ENCODE measurements at regions not wholly inside any gene's neighbourhood (a gene's known extent, or its start where the extent isn't known, plus 50 kb on each side); places are given as distances from the start of the nearest gene placed in this dataset.
"Not testable (repeated sequence)": the region's sequence is repeated elsewhere in the genome, so short reads cannot be mapped to it uniquely, and the experiment has no call there.

GRCh38 chr5:67731886-67732285 is 483.7 kb upstream of the PIK3R1 start:
- ChIA-PET CTCF (no interaction called here), POLR2A (no interaction called here)

DNA sequence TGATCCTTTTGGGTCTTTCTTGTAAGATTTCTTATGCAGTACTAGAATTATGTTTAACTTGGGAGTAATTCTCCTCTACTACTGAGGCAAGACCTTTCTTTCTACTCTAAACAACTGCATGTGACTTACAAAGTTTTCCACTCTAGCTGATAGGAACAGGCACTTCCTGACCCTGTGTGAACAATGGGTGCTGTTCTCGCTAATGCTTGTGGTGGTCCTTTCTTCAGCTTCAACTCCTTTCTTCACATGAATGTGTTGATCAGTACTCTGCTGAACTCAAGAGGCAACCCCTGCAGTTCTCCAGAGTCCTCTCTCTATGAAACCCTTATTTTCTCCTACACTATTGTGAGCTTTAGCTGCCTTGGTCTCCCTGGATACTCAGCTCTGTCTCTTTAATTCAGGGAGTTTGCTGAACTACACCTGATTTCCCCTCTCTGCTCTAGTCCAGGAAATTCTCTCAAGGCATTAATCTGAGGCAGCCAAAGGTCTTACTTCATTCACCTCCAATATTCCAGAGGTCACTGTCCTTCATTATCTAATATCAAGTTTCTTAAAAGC is 484.6 kb upstream of the PIK3R1 start:
- CTCF ChIA-PET: no interaction called here
- POLR2A ChIA-PET: no interaction called here

- ChIA-PET POLR2A (no interaction called here), CTCF (no interaction called here)
Observed at GRCh38 chr5:67728326-67728890, 487.1 kb upstream of the PIK3R1 start.

DNA sequence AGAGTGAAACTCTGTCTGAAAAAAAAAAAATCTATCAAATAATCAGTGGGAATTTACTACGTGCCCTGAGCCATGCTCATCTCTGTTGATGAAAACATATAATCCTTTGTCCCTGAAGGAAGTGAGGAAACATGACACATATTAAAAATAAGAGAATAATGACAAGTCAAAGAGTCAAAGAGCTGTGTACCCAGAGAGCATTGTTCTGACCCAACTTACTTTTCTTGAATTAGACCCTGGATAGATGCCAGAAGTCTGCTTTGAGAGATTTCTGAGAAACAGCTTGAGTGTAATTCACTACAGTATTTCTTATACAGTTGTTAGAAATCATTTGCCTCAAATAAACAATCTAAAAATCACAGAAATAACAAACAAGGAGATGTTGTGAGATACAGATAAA is 490.0 kb upstream of the PIK3R1 start:
- CTCF ChIA-PET: no interaction called here
- POLR2A ChIA-PET: no interaction called here

DNA sequence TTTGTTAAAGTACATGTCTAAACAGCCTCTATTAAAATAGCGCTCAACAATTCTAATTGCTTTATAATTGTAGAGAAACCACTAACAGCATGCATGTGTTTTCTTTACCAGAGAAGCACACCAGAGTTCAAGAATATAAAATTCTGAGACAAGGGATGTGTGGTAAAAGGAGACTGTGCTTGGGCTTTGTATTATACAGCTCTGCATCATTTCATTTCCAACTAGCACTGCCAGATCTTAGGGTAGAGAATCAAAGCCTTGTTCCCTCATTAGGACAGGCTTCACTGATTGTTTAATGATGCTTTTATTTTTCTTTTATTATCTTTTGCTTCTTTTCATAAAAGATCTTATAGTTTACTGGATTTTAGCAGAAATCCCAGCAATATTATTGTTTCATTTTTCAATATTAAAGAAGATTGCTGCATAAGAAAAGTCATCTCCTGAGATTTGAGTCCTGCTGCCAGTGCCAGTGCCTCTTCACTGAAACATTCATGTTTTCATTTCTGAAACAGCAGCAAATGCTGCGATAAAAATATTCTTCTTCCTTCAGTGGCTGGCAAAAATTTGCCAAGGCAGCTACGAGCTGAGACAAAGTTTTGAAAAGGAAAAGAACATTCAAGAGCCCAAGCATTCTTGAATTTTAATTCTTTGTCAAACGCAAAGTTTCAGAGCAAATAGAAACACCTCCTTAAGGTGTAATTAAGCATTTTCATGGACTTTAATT is 491.0 kb upstream of the PIK3R1 start:
- CTCF ChIA-PET: no interaction called here
- POLR2A ChIA-PET: no interaction called here

- POLR2A ChIA-PET: no interaction called here
- CTCF ChIA-PET: no interaction called here
Observed at GRCh38 chr5:67723873-67724272, 491.7 kb upstream of the PIK3R1 start.

GRCh38 chr5:67722582-67722981 is 493.0 kb upstream of the PIK3R1 start:
- POLR2A ChIA-PET, CTCF ChIA-PET: not testable (repeated sequence)

GRCh38 chr5:67720162-67720772 is 495.3 kb upstream of the PIK3R1 start:
- CTCF ChIA-PET: no interaction called here
- POLR2A ChIA-PET: no interaction called here

DNA sequence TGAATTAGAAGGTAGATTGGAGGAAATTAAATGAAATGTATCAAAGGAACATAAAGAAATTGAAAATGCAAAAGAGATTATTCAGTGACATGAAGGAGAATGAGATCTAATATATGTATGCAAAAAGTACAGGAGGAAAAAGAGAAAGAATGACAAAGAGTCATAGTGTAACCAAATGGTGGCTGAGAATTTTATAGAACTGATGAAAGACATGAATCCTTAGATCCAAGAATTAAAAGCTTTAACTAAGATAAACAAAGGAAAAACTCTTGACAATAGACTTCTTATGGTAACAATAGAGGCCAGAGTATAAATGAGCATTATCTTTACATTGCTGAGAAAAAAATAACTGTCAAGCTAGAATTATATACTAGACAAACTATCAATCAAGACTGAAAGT is 505.4 kb upstream of the CD180 start:
- CTCF ChIA-PET: no interaction called here

DNA sequence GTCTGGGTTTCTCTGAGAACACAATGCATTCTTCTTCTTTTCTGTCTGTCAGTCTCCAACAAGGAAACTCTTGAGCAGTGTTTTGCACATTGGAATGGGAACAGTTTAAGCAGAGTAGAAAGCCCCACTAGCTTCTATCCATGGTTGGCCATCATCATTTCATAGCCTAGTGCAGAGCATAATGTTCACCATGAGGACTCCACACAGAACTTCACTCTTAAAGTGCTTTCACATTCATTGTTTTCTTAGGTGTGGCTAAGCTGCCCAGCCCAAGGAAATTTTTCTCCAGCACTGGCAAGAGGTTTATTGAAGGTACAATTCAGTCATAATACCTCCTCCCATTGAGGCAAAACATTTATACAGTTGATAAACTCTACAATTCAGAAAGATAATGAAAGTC is 503.0 kb upstream of the CD180 start:
- CTCF ChIA-PET: no interaction called here
- POLR2A ChIA-PET: no interaction called here

More for the DNA sequence above, 505.4 kb upstream of the CD180 start:
- POLR2A ChIA-PET: no interaction called here

GRCh38 chr5:67696446-67696845 is 499.8 kb upstream of the CD180 start:
- POLR2A ChIA-PET: no interaction called here
- CTCF ChIA-PET: no interaction called here

DNA sequence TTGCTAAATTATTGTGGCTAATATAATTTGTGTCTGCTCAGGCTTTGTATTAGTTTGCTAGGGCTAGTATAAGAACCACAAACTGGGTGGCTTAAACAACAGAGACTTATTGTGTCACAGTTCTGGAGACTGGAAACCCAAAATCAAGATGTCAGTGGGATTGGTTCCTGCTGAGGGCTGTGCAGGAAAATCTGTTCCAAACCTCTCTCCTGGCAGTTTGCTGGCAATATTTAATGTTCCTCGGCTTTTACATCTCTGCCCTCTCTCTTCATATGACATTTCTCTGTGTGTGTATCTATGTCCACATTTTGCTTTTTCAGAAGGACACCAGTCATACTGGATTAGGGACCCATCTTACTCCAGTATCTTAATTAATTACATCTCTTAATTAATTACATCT is 498.8 kb upstream of the CD180 start:
- POLR2A ChIA-PET: no interaction called here
- CTCF ChIA-PET: no interaction called here

DNA sequence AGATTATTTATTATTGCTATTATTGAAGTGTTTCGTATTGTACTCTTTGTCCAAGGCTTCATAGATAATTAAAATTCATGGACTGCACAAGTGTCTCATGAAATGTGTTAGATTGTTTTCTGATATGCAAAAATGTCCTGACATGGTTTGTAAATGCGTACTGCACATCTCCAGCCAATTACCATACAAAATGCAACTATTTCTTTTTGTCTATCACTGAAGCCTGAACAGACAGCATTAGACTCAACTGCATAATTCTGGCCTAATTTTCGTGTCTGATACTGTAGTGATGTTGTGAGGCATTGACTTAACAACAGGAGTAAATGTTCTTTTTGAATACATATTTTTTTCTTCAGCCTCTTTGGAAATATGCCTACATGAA is 498.2 kb upstream of the CD180 start:
- ChIA-PET CTCF (no interaction called here), POLR2A (no interaction called here)

- ChIA-PET POLR2A (no interaction called here), CTCF (no interaction called here)
Observed at GRCh38 chr5:67693956-67694809, 497.6 kb upstream of the CD180 start.

DNA sequence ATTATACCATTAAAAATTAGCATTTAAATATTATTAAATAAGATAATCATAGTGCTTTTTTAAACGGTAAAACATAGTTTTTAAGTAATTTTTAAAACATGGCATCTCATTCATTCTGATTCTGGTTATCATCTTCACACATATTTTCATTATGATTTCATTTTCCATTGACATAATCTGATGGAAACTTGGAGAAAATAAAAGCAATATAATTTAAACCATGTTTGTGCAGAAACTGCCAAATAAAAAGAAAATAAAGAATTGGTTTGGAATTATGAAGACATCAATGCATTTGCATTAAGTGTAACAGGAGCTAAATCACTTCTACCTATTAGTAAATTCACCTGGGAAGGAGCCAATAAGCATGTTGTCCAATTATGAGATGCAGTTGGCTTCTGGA is 490.1 kb upstream of the CD180 start:
- CTCF ChIA-PET: no interaction called here
- POLR2A ChIA-PET: no interaction called here

- CTCF ChIA-PET: no interaction called here
- POLR2A ChIA-PET: no interaction called here
Observed at GRCh38 chr5:67681703-67682102, 485.1 kb upstream of the CD180 start.

DNA sequence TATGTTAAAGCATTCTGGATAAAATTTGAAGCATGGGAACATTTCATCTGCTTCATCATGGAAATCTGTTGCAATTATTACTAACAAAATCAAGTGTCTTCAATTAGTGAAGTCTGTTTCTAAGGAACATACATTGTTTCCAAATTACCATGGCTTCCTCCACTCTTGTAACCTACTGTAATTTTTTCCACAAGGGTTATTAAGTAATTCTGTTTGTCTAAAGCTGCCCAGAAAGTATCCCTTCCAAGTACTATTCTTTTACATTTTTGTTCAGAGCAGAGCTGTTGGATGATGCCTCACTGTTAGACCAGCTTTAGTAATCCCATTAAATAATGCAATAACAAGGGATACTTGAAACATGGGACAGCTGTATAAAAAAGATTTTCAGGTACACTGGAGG is 483.5 kb upstream of the CD180 start:
- ChIA-PET POLR2A (no interaction called here), CTCF (no interaction called here)

DNA sequence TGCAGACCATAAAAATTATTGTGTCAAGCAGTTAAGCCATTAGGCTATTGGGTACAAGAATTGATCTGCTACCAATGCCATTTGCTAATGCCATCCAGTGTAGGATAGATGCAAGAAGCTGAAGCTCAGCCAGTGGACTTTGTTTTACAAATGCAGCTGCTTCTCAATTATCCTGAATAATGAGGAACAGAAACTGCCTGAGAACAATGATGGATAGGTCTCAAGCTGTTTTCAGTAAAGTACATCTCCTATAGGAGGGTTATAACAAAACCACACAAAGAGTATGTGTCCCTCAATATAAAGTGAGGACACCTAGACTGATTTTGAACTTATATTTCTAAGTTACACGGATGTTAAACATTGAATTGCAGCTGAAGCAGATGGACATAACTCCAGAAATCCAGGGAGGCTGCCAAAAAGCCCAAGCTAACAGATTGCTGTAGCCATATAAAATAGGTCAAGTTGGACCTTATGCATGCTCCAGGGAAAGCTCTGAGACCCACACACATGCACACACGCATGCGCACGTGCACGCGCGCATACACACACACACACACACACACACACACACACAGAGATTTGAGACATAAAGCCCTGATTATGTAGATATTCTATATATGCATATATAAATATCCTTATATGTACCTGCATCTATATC is 482.7 kb upstream of the CD180 start:
- POLR2A ChIA-PET: no interaction called here
- CTCF ChIA-PET: no interaction called here

DNA sequence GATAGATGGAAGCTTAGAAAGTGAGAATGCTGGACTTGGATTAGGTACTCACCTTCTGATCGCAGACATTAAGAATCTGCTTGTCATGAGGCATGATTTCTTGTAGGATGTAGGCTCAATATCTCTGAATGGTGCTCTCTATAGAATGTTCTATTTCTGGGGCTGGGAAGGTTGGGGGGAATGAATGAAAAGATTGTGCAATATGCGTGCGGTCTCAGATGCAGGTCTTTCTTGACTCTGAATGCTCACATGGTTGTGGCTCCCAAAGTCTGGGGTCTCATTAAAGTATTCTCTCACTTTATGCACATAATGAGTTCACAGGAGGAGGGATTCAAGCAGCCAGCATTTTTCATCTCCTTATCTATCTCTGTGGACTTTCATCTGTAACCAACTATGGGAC is 482.0 kb upstream of the CD180 start:
- CTCF ChIA-PET: no interaction called here

GRCh38 chr5:67677422-67677970 is 480.9 kb upstream of the CD180 start:
- ChIA-PET POLR2A (no interaction called here), CTCF (no interaction called here)

More for the DNA sequence above, 482.0 kb upstream of the CD180 start:
- POLR2A ChIA-PET: no interaction called here

Measured in activated CD8-positive, alpha-beta memory T cell treated with anti-CD3 and anti-CD28 coated beads for 36 hours (primary cell).